CMK (cell line): ENCODE measurements at regions not wholly inside any gene's neighbourhood (a gene's known extent, or its start where the extent isn't known, plus 50 kb on each side); places are given as distances from the start of the nearest gene placed in this dataset.
"Not testable (repeated sequence)": the region's sequence is repeated elsewhere in the genome, so short reads cannot be mapped to it uniquely, and the experiment has no call there.

Experiments used
- DNase-seq: peaks from one replicate; pipeline ENCODE4 v3.0.0-alpha.2; 2010; ENCODE audit warnings: low read depth

DNA sequence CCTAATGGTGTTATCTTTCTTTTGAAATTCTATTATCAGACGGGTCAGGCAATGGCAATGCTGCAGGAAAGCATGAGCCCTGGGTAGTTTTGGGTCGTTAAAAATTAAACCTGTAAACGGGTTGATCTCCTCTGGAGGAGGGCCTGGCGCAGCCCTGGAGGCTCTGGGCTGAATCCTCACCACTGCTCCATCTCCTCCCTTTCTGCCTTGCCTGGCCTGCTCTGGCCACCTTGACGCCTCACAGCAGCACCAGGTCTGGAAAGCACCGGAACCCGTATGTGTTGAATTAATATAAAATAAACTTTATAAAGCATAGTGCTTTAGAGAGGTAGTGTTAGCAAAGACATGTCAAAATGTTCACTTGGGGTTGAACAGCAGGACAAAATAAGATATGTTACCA lies 316.1 kb downstream of the LNPK start:
- no peak for DNase-seq

GRCh38 chr2:175684466-175684865 lies 317.6 kb downstream of the LNPK start:
- no peak for DNase-seq

DNA sequence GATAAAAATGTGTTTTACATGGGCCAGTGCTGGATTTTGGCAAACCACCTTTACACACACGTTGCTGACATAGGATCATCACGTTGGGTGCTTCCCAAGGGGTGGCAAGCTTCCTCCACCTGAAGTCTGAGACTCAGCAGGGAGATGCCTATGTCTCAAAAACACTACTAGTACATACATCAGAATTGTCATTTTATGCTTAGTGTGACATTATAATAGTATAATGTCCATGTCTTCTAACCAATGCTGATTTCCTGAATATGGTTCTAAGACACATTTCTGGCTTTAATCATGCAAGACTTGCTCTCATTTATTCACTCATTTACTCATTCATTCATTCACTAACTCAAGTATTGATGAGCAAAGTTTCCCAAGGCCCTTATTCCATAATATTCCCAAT lies 322.3 kb downstream of the LNPK start:
- no peak for DNase-seq

DNA sequence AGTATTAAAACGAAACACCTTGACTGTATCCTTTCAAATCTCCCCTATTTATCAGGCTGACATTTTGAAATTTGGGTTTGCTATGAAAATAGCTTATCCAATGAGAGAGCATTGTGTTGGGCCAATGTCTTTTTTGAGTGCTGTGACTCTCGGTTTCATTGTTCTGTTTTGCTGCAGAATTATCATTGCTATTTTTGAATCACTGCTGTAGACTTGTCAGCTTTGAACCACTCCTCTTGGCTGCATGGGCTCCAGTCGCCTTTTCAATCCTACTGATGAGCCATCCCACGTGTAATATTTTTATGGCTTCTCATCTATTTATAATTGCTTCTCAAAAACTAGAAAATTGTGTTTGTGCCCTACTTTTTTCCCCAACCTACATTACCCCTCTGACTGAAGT lies 322.8 kb downstream of the LNPK start:
- no peak for DNase-seq

DNA sequence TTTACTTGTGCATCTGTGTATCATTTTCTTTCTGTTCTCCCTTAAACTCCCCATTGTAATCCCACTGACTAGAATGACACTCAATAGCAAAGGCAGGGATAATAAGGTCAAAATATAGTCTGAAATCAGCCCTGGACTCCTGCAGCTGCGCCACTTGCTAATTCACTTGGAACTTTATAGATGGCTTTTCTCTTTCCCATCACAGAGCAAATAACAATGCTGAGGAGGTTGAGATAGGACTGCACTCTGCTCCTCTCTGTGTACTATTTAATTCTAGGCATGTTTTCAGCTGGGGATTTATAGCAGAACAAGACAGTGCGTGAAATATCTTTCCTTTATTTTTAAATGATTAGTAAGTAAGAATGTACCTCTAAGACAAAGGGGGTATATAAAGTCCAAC lies 324.2 kb downstream of the LNPK start:
- DNase-seq: no peak

DNA sequence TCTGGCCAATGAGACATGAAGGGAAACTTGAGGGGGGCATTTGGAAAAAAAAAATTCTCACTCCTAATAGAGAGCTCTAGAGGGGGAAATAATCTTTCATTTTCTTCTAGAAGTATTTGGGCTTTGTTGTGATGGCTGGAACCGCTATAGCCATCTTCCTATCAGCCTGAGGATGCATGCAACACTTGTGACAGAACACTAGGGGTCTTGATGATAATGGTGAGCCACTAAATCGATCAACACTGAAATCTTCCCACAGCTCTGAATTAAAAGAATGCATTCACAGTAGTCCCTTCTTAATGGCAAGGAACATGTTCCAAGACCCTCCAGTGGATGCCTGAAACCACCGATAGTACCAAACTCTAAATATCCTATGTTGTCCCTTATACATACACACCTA lies 325.3 kb downstream of the LNPK start:
- no peak for DNase-seq

DNA sequence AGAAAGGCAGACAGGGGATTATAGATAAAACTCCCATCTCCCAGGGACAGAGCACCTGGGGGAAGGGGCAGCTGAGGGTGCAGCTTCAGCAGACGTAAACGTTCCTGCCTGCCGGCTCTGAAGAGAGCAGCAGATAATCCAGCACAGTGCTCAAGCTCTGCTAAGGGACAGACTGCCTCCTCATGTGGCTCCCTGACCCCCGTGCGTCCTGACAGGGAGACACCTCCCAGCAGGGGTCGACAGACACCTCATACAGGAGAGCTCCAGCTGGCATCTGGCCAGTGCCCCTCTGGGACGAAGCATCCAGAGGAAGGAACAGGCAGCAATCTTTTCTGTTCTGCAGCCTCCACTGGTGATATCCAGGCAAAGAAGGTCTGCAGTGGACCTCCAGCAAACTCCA lies 333.3 kb downstream of the LNPK start:
- not testable (repeated sequence) for DNase-seq

DNA sequence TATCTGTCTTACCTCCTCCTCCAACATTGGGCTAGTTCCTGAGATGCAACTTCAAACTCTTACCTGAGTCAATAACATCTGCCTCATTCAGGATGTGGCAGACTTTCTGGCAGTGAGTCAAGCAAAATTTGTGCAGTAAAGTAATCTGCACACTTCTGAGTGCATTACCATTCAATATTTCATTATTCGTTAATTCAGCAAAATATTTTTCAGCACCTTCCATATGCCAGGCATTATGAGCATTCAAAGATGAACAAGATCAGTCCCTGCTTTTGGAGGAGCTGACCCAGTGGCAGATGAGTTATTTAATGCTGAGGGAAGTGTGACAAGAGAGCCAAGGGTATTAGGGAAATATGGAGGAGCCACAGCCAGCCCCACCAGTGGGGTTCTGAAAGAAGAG lies 339.7 kb downstream of the LNPK start:
- no peak for DNase-seq

- DNase-seq: no peak
Observed at GRCh38 chr2:175648577-175649063, 353.4 kb downstream of the LNPK start.

DNA sequence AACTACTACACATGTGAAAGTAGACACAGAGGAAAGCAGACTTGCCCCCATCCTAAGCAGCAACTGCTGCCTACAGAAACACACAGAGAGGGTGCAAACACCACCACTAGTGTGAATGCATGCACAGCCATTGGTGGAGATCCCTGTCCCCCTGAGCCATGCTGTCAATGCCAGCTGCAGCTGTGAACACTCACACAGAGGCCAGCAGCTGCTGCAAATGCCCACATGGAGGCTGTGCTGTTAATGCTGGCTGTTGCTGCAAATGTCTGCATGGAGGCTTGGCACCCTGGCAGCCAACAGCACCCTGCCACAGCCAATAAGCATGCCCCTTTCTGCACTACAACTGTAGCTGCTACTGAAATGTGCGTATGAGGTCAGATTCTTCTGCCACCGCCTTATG lies 355.0 kb downstream of the LNPK start:
- DNase-seq: no peak

DNA sequence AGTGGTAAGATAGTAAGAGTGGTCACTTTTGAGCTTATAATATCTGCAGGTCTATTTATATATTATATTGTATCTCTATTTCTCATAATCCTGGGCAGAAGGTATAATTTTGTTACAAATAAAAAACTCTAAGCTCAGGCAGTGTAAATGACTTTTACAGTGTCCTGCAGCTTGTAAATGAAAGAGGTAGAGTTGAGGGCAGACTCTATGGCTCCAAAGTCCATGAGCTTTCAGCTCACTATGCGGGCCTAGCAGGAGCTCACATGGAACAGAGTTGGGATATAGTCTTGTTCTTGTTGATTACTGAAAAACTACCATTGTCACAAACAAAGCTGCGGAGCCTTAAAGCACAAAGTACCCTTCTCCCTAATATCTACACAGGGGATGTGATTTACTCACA lies 361.4 kb downstream of the LNPK start:
- no peak for DNase-seq

DNA sequence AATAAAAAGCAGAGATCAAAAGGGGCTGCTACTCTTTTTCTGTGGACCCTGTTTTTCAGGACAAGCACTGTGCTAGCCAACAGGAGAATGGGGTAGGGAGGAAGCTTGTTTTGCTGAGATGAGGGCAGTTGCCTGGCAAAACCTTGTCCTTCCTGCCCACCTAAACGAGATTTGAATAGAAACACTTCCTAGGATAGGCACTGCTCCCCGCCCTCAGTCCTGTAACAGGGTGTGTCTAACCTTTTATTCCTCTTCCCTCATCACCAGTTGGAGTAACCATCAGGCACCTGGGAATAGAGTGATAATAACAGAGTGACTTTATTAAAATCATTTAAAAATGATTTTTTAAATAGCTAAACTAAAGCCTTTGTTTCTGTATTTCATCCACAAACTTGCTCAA lies 368.8 kb downstream of the LNPK start:
- DNase-seq: no peak

DNA sequence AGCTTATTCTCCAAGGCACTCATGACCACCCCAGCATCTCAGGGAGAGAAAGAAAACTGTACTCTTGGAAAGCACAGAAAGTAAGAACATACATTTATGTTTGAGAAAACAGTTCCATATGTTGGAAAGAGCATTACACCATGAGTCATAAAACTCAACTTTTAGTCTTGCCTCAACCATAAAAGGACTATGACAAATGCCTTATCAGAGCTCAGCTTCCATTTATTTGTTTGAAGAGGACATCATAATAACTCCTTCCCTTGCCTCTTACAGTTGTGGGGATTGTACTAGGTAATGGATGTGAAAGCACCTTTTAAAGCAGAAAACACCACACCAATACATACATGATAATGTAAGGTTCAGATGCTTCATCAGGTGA lies 370.8 kb downstream of the LNPK start:
- DNase-seq: no peak

- no peak for DNase-seq
Observed at GRCh38 chr2:175630280-175631244, 371.5 kb downstream of the LNPK start.

- DNase-seq: no peak
Observed at GRCh38 chr2:175628243-175628642, 373.8 kb downstream of the LNPK start.

GRCh38 chr2:175627405-175627804 lies 374.7 kb downstream of the LNPK start:
- DNase-seq: no peak

DNA sequence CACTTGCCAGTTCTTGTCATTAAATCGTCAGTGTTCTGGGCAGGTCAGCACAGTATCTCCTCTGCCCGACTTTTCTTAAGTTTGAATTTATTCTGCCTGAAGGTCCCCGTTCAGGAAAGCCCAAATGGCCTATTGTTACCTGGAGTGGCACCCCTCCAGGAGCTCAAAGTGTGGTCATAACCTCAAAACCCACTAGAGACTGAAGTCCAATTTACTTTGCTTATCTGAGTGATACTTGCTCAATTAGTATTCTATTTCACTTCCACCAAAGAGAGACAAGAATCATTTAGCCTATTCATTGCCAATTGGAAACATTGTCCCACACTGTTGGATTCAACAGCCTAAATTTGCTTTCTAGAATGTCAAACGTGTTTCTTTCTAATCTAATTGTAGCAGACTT lies 375.3 kb downstream of the LNPK start:
- no peak for DNase-seq

DNA sequence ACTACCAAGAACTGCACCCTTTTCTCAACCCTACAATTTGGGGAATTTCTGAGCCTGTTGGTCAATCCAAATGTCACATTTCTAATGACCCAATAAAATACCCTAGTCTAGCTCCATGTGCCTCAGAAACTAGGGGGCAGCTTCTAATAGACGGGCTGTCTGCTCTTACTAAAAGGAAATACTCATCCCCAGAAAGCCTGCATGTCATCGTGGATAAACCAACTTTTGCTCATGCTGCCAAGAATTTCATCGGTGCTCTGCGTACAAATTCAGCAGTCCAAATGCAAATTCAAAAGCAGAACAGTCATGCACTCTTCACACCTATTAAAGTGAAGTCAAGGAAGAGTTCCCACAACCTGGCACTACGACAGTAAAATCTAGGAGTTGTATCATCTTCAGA lies 377.3 kb downstream of the LNPK start:
- no peak for DNase-seq

GRCh38 chr2:175624211-175624761 lies 377.8 kb downstream of the LNPK start:
- DNase-seq: no peak

DNA sequence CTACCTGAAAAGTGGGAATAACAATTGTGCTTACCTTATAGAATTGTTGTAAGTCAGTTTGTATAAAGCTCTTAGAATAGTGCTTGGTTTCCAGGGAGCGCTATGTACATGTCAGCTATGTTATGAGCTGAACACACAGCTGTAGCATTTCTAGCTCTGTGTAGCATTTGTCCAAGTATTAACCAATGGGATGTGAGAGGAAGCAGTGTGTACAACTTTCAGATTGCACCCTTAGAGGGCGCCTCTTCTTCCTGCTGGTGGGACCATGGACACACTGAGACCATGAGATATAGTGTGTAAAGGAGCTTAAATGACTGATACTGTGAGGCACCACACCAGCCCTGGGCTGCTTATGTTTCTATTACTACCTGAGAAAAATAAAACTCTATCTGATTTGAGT lies 380.2 kb downstream of the LNPK start:
- no peak for DNase-seq

GRCh38 chr2:175620106-175620505 lies 382.0 kb downstream of the LNPK start:
- DNase-seq: no peak

DNA sequence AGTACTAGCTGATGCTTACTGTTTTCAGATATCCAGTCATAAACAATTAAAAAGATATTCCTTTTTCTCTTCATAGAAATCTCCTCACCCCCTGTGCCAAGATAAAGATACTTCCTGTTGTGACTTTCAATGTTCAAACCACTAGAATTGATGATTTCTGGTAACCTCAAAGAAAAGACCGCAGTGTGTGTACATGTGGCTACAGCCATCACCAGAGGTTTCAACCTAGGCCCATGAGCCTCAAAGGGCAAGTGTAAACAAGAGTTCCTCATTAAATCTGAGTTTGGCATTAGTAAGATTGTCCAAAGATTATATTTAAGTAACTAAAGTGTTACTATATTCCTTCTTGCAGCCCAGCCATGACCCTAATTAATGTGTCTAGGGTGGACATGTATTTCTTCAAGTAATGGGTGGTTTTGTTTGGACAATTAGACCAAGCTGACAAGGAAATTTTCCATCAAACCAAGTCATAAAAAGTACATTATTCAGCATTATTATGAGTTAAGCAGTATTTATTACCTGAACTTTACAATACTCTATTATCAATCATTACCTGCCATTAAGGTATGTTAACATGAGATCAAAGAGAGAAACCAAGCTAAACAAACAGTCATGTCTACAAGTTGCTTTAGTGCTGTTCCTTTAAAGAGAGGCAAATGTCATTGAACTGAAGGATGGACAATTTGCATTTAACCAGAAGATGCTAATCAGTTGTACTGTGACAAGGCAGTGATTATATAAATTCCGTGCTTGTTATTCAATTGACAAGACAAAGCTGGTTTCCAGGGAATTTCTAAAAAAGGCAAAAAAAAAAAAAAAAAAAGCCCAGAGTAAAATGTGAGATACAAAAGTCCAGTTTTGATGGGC lies 382.7 kb downstream of the LNPK start:
- no peak for DNase-seq

DNA sequence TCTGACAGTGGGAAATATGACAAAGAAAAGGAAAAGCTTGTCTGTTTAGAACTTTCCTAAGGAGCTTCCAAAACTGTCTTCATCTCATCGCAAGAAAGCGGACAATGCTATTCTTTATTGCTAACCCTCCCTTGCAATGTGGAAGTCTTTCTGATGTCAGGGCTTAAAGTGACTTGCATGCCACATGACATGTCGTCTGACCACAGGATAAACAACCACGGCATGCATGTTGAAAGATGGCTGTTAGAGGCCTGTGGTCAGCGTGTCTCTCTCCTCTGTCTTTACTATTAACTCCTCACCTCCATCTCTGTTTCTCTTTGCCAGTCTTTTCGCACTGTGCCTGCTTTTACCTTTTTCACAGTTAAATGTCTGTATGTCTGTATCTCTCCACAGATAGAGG lies 389.8 kb downstream of the LNPK start:
- DNase-seq: no peak
